Tibial nerve (tissue), 4 donors: ENCODE measurements at regions not wholly inside any gene's neighbourhood (a gene's known extent, or its start where the extent isn't known, plus 50 kb on each side); places are given as distances from the start of the nearest gene placed in this dataset.

ENCODE experiments used
- EP300 ChIP-seq, 2 donors: sonication (generic); formaldehyde crosslinking; IDR thresholded peaks; one replicate each; pipeline ENCODE4 v1.6.1; 2017; ENCODE audit warnings: antibody characterized with exemption in 2 of 2, mild to moderate bottlenecking in 1 of 2
- TF ChIP-seq, protein P1 (sequence below), 5 experiments: fragments of 200-600 bp in 3 of 5; fragments of 450-650 bp in 2 of 5; sonication (generic) in 3 of 5; IDR thresholded peaks; one replicate each; pipeline ENCODE4 v1.5.1; 2016 to 2019; ENCODE audit warnings: antibody characterized with exemption in 5 of 5, mild to moderate bottlenecking in 3 of 5, moderate library complexity in 2 of 5

DNA sequence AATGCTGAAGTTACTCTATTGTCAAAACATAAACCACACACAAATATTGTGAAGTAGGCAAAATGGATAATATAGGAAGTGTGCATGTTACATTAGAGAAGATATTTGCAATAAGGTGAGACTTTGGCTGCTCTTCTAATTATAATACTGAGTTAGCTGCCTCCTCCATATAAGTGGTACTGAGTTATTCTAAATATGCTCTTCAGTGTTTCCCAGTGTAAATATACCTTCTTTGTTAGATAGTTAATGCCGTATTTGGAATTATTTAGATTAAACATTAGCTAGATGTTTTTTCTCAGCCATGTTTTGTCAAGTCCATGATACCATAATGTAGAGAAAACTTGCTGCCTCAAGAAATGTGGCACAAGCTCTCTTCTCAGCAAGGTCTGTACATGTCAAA is 186.4 kb downstream of the PTPRC start:
- TF ChIP-seq, protein P1, sequence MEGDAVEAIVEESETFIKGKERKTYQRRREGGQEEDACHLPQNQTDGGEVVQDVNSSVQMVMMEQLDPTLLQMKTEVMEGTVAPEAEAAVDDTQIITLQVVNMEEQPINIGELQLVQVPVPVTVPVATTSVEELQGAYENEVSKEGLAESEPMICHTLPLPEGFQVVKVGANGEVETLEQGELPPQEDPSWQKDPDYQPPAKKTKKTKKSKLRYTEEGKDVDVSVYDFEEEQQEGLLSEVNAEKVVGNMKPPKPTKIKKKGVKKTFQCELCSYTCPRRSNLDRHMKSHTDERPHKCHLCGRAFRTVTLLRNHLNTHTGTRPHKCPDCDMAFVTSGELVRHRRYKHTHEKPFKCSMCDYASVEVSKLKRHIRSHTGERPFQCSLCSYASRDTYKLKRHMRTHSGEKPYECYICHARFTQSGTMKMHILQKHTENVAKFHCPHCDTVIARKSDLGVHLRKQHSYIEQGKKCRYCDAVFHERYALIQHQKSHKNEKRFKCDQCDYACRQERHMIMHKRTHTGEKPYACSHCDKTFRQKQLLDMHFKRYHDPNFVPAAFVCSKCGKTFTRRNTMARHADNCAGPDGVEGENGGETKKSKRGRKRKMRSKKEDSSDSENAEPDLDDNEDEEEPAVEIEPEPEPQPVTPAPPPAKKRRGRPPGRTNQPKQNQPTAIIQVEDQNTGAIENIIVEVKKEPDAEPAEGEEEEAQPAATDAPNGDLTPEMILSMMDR (IDR thresholded peaks at IDR 0.05), result no peak
- no peak for TF ChIP-seq EP300 (IDR thresholded peaks at IDR 0.05)
